ENCODE measurements at regions not wholly inside any gene's neighbourhood (a gene's known extent, or its start where the extent isn't known, plus 50 kb on each side); places are given as distances from the start of the nearest gene placed in this dataset.

GRCh38 chr5:21694567-21694966 lies 1158.6 kb downstream of the CDH12 start:
- no peak for DNase-seq (ENCODE audit: low read depth, low spot score)

- no peak for DNase-seq (ENCODE audit: low read depth, low spot score)
Measured at GRCh38 chr5:21693591-21693990, 1159.6 kb downstream of the CDH12 start.

- DNase-seq (ENCODE audit: low read depth, low spot score): no peak
Measured at GRCh38 chr5:21689587-21689986, 1163.6 kb downstream of the CDH12 start.

GRCh38 chr5:21688655-21689054 lies 1164.5 kb downstream of the CDH12 start:
- DNase-seq (ENCODE audit: low read depth, low spot score): no peak

GRCh38 chr5:21687621-21688020 lies 1165.5 kb downstream of the CDH12 start:
- no peak for DNase-seq (ENCODE audit: low read depth, low spot score)

- DNase-seq (ENCODE audit: low read depth, low spot score): no peak
Measured at GRCh38 chr5:21686706-21687105, 1166.4 kb downstream of the CDH12 start.

GRCh38 chr5:21685522-21685921 lies 1167.6 kb downstream of the CDH12 start:
- DNase-seq (ENCODE audit: low read depth, low spot score): no peak

GRCh38 chr5:21684992-21685391 lies 1168.2 kb downstream of the CDH12 start:
- DNase-seq (ENCODE audit: low read depth, low spot score): no peak

GRCh38 chr5:21681911-21682310 lies 1171.2 kb downstream of the CDH12 start:
- no peak for DNase-seq (ENCODE audit: low read depth, low spot score)

- no peak for DNase-seq (ENCODE audit: low read depth, low spot score)
Measured at GRCh38 chr5:21680641-21681040, 1172.5 kb downstream of the CDH12 start.

GRCh38 chr5:21680196-21680595 lies 1172.9 kb downstream of the CDH12 start:
- no peak for DNase-seq (ENCODE audit: low read depth, low spot score)

- no peak for DNase-seq (ENCODE audit: low read depth, low spot score)
Measured at GRCh38 chr5:21678526-21678925, 1174.6 kb downstream of the CDH12 start.

- DNase-seq (ENCODE audit: low read depth, low spot score): no peak
Measured at GRCh38 chr5:21672911-21673310, 1180.2 kb downstream of the CDH12 start.

GRCh38 chr5:21672360-21672759 lies 1180.8 kb downstream of the CDH12 start:
- DNase-seq (ENCODE audit: low read depth, low spot score): no peak

GRCh38 chr5:21665524-21665923 lies 1187.6 kb downstream of the CDH12 start:
- DNase-seq (ENCODE audit: low read depth, low spot score): no peak

- DNase-seq (ENCODE audit: low read depth, low spot score): peak; percentile 21
Measured at GRCh38 chr5:21663082-21663481, 1190.1 kb downstream of the CDH12 start.

- no peak for DNase-seq (ENCODE audit: low read depth, low spot score)
Measured at GRCh38 chr5:21661184-21661583, 1192.0 kb downstream of the CDH12 start.

GRCh38 chr5:21654556-21654955 lies 1198.6 kb downstream of the CDH12 start:
- DNase-seq (ENCODE audit: low read depth, low spot score): no peak

- no peak for DNase-seq (ENCODE audit: low read depth, low spot score)
Measured at GRCh38 chr5:21649969-21650368, 1203.2 kb downstream of the CDH12 start.

- no peak for DNase-seq (ENCODE audit: low read depth, low spot score)
Measured at GRCh38 chr5:21646469-21646868, 1206.7 kb downstream of the CDH12 start.

GRCh38 chr5:21644032-21644431 lies 1209.1 kb downstream of the CDH12 start:
- no peak for DNase-seq (ENCODE audit: low read depth, low spot score)

- DNase-seq (ENCODE audit: low read depth, low spot score): no peak
Measured at GRCh38 chr5:21642312-21642711, 1210.8 kb downstream of the CDH12 start.

GRCh38 chr5:21623831-21624230 lies 1229.3 kb downstream of the CDH12 start:
- DNase-seq (ENCODE audit: low read depth, low spot score): no peak

- DNase-seq (ENCODE audit: low read depth, low spot score): no peak
Measured at GRCh38 chr5:21615195-21615765, 1237.9 kb downstream of the CDH12 start.

Data from ELF-1 (cell line).